ENCODE measurements at regions not wholly inside any gene's neighbourhood (a gene's known extent, or its start where the extent isn't known, plus 50 kb on each side); places are given as distances from the start of the nearest gene placed in this dataset.

- TF ChIP-seq, protein P1, sequence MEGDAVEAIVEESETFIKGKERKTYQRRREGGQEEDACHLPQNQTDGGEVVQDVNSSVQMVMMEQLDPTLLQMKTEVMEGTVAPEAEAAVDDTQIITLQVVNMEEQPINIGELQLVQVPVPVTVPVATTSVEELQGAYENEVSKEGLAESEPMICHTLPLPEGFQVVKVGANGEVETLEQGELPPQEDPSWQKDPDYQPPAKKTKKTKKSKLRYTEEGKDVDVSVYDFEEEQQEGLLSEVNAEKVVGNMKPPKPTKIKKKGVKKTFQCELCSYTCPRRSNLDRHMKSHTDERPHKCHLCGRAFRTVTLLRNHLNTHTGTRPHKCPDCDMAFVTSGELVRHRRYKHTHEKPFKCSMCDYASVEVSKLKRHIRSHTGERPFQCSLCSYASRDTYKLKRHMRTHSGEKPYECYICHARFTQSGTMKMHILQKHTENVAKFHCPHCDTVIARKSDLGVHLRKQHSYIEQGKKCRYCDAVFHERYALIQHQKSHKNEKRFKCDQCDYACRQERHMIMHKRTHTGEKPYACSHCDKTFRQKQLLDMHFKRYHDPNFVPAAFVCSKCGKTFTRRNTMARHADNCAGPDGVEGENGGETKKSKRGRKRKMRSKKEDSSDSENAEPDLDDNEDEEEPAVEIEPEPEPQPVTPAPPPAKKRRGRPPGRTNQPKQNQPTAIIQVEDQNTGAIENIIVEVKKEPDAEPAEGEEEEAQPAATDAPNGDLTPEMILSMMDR (IDR thresholded peaks at IDR 0.05), result no peak
- TF ChIP-seq POLR2A (IDR thresholded peaks at IDR 0.05) (no peak), POLR2AphosphoS5 (IDR thresholded peaks at IDR 0.05) (no peak), EP300 (IDR thresholded peaks at IDR 0.05) (no peak)
Observed at GRCh38 chr2:212816267-212816666, 277.7 kb upstream of the ERBB4 start.

Data from gastroesophageal sphincter (tissue), 3 donors.